ENCODE measurements at regions not wholly inside any gene's neighbourhood (a gene's known extent, or its start where the extent isn't known, plus 50 kb on each side); places are given as distances from the start of the nearest gene placed in this dataset.

- TF ChIP-seq CTCF (IDR thresholded peaks at IDR 0.05; ENCODE audit: low read length) (no peak), EZH2 (optimal IDR thresholded peaks at IDR 0.05; ENCODE audit: low read depth, low read length) (no peak)
Observed at GRCh38 chr7:68162712-68163111, 1166.1 kb downstream of the TYW1 start.
